Ovary (tissue), 7 donors: ENCODE measurements at regions not wholly inside any gene's neighbourhood (a gene's known extent, or its start where the extent isn't known, plus 50 kb on each side); places are given as distances from the start of the nearest gene placed in this dataset.

Experiments used
- DNase-seq, 5 donors: peaks; one replicate each; pipeline ENCODE4 v3.0.0-alpha.2; 2019 to 2020
- H3K27ac ChIP-seq, 2 donors: fragments of 200-600 bp; one replicate each; pipeline versions ENCODE4 v1.5.1 to v1.8.0; 2019 to 2022
- H3K27me3 ChIP-seq: fragments of 200-600 bp; one replicate; pipeline ENCODE4 v1.8.0; 2022
- H3K36me3 ChIP-seq: fragments of 200-600 bp; sonication (generic); one replicate; pipeline ENCODE4 v1.5.1; 2019
- H3K4me1 ChIP-seq: one replicate; pipeline ENCODE4 v1.8.1; 2013; ENCODE audit warnings: mild to moderate bottlenecking, moderate library complexity; ENCODE audit not compliant: insufficient read depth
- H3K4me3 ChIP-seq: fragments of 200-600 bp; sonication (generic); one replicate; pipeline ENCODE4 v1.5.1; 2017
- H3K9me3 ChIP-seq, 2 donors: fragments of 200-600 bp in 1 of 2; sonication (generic) in 1 of 2; one replicate each; pipeline versions ENCODE4 v1.5.1 to v1.8.1; 2013 to 2019; ENCODE audit warnings: mild to moderate bottlenecking in 1 of 2, moderate library complexity in 1 of 2
- CTCF ChIP-seq, 3 donors: fragments of 450-650 bp in 2 of 3; fragments of 200-600 bp in 1 of 3; IDR thresholded peaks; one replicate each; pipeline versions ENCODE4 v1.5.1 to v1.8.0; 2016 to 2022; ENCODE audit warnings: antibody characterized with exemption in 3 of 3, mild to moderate bottlenecking in 1 of 3
- EP300 ChIP-seq: sonication (generic); formaldehyde crosslinking; IDR thresholded peaks from one replicate; pipeline ENCODE4 v1.6.1; 2017; ENCODE audit warnings: antibody characterized with exemption
- POLR2A ChIP-seq: fragments of 450-650 bp; IDR thresholded peaks from one replicate; pipeline ENCODE4 v1.6.1; 2017; ENCODE audit warnings: antibody characterized with exemption, mild to moderate bottlenecking, moderate library complexity
- WGBS, 3 donors: extraction: QIAGEN DNeasy Blood & Tissue Kit in 1 of 3; methylation state at CpG; one replicate each; pipeline versions ENCODE4 v1.1.5 to v1.1.7; 2013 to 2017; 5-methylcytosine and 5-hydroxymethylcytosine counted together
- intact Hi-C, 4 donors: fragments of 100-400 bp; cut with DNase I; formaldehyde crosslinking; loops; one replicate each; pipeline versions ENCODE4 v1.11.0 to v1.15.1; 2022 to 2023
- donor health status: DM: no; HTN: no; CAD: no; lungs with moderate emphysema.
- donor health status: DM: no; HTN: no; CAD: no.
- donor health status: Bipolar disorder and iron deficiency.
- donor health status: DM: no; HTN: no; CAD: no.
- donor health status: DM: yes; HTN: yes; CAD: no.

GRCh38 chr12:124495194-124495983 is 72.0 kb downstream of the NCOR2 start:
- no peak overlapping the region for H3K4me3 ChIP-seq
- intact Hi-C loops = loop anchor here in 1 of 4 donors (5.0 kb wide), 1 partner anchor 53 kb away; no protein-coding TSS in a partner anchor
- peaks cover 34% of the 10 kb centered on the region for H3K4me1 ChIP-seq
- H3K9me3 ChIP-seq = no peaks in the 10 kb centered on the region
- no peaks in the 10 kb centered on the region for H3K27me3 ChIP-seq
- no peak for DNase-seq
- WGBS, 3 donors = 81 to 85% (median 83%) methylated on average over 28 of the region's 28 CpGs
- TF ChIP-seq CTCF (IDR thresholded peaks at IDR 0.05) (no peak), EP300 (no peak), POLR2A (no peak)
- no peak overlapping the region for H3K27ac ChIP-seq
- H3K36me3 ChIP-seq = no peaks in the 10 kb centered on the region

- H3K27ac ChIP-seq = no peak overlapping the region
- no peak overlapping the region for H3K4me3 ChIP-seq
- TF ChIP-seq EP300 (no peak), POLR2A (no peak), CTCF (IDR thresholded peaks at IDR 0.05) (no peak)
Measured at GRCh38 chr12:124494751-124495129, 72.7 kb downstream of the NCOR2 start.

GRCh38 chr12:124493809-124494750 is 73.3 kb downstream of the NCOR2 start:
- H3K4me1 ChIP-seq = peaks cover 30% of the 10 kb centered on the region
- no peak overlapping the region for H3K27ac ChIP-seq
- no peaks in the 10 kb centered on the region for H3K36me3 ChIP-seq
- intact Hi-C loops = no loop called here
- H3K9me3 ChIP-seq = no peaks in the 10 kb centered on the region
- WGBS, 3 donors = 70 to 75% (median 74%) methylated on average over 27 of the region's 27 CpGs
- DNase-seq = no peak
- H3K4me3 ChIP-seq = no peak overlapping the region
- H3K27me3 ChIP-seq = no peaks in the 10 kb centered on the region
- TF ChIP-seq POLR2A (no peak), CTCF (IDR thresholded peaks at IDR 0.05) (no peak), EP300 (no peak)

More at GRCh38 chr12:124494751-124495129, 72.7 kb downstream of the NCOR2 start:
- no peaks in the 10 kb centered on the region for H3K36me3 ChIP-seq
- H3K4me1 ChIP-seq = peaks cover 30% of the 10 kb centered on the region
- intact Hi-C loops = loop anchor here in 1 of 4 donors (5.0 kb wide), 1 partner anchor 52 kb away; no protein-coding TSS in a partner anchor
- H3K9me3 ChIP-seq = no peaks in the 10 kb centered on the region
- H3K27me3 ChIP-seq = no peaks in the 10 kb centered on the region
- no peak for DNase-seq
- WGBS, 3 donors = 93 to 94% (median 93%) methylated on average over 7 of the region's 7 CpGs
